HCT116 (cell line): ENCODE measurements at regions not wholly inside any gene's neighbourhood (a gene's known extent, or its start where the extent isn't known, plus 50 kb on each side); places are given as distances from the start of the nearest gene placed in this dataset.

Experiments
- CEBPB ChIP-seq: IDR thresholded peaks from 2 replicates; pipeline ENCODE4 v1.6.1; 2012; ENCODE audit warnings: low read depth
- CTCF ChIP-seq, 3 experiments: fragments of 200-600 bp in 1 of 3; sonication (generic) in 1 of 3; IDR thresholded peaks in 2 of 3; conservative IDR thresholded peaks in 1 of 3; 2 replicates each; pipeline ENCODE4 v1.5.1; 2012 to 2017; ENCODE audit warnings: low read depth in 2 of 3, low read length in 2 of 3, antibody characterized with exemption in 1 of 3, borderline replicate concordance in 1 of 3, control low read depth in 1 of 3, mild to moderate bottlenecking in 1 of 3, mixed read lengths in 1 of 3, mixed run types in 1 of 3, moderate library complexity in 1 of 3; ENCODE audit not compliant: insufficient read depth in 1 of 3
- EZH2 ChIP-seq: fragments of 200-600 bp; sonication (generic); IDR thresholded peaks from 2 replicates; pipeline ENCODE4 v1.6.1; 2017; ENCODE audit warnings: antibody characterized with exemption, mixed run types
- POLR2A ChIP-seq: IDR thresholded peaks from 2 replicates; pipeline ENCODE4 v1.7.0; 2011; ENCODE audit warnings: borderline replicate concordance; ENCODE audit not compliant: insufficient read depth, insufficient read length; ENCODE audit errors: extremely low read depth
- POLR2AphosphoS5 ChIP-seq: IDR thresholded peaks from 2 replicates; pipeline ENCODE4 v1.6.1; 2011; ENCODE audit warnings: mild to moderate bottlenecking, low read depth, low read length, moderate library complexity
- RAD21 ChIP-seq: IDR thresholded peaks from 2 replicates; pipeline ENCODE4 v1.6.1; 2012; ENCODE audit warnings: low read depth, mild to moderate bottlenecking
- SIN3A ChIP-seq: IDR thresholded peaks from 2 replicates; pipeline ENCODE4 v1.6.1; 2012; ENCODE audit warnings: low read depth
- TCF7L2 ChIP-seq: IDR thresholded peaks from 2 replicates; pipeline ENCODE4 v1.7.0; 2011; ENCODE audit warnings: borderline replicate concordance, inconsistent platforms; ENCODE audit not compliant: insufficient read depth, insufficient read length; ENCODE audit errors: extremely low read depth
- ZBTB33 ChIP-seq: IDR thresholded peaks from 2 replicates; pipeline ENCODE4 v1.6.1; 2011; ENCODE audit warnings: mild to moderate bottlenecking, low read length, moderate library complexity; ENCODE audit not compliant: insufficient replicate concordance; ENCODE audit errors: extremely low read depth
- TF ChIP-seq, protein P1 (sequence below): IDR thresholded peaks from 2 replicates; pipeline ENCODE4 v1.6.1; 2012

DNA sequence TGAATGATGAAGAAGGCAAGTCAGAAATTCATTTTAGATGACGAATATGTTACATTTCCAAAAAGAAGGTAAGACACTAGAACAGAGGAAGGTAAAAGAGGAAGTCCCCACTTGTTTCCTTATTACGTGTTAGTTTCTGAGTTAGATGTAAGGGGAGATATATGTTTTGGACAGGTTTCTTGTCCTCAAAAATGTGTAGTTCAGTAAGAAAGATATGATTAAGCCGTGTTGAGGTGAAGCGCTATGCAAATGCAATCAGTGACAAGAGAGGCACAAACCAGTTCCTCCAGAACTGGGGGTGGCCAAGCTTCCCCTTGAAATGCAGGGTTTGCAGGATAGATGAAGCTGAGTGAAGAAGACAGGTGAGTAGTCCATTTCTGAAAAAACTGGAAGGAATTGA is 293.3 kb upstream of the RUNX1 start:
- TF ChIP-seq EZH2, result no peak
- TF ChIP-seq SIN3A, result no peak
- no peak for TF ChIP-seq POLR2A
- TF ChIP-seq CTCF (IDR thresholded peaks at IDR 0.05 in 2 of 3, conservative IDR thresholded peaks at IDR 0.05 in 1 of 3; ENCODE audit: borderline replicate concordance in 1 of 3, insufficient read depth in 1 of 3, low read depth in 2 of 3, low read length in 2 of 3), result no peak
- TF ChIP-seq, protein P1, sequence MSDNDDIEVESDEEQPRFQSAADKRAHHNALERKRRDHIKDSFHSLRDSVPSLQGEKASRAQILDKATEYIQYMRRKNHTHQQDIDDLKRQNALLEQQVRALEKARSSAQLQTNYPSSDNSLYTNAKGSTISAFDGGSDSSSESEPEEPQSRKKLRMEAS, result no peak
- no peak for TF ChIP-seq TCF7L2
- TF ChIP-seq ZBTB33, result no peak
- no peak for TF ChIP-seq CEBPB
- TF ChIP-seq POLR2AphosphoS5, result no peak
- TF ChIP-seq RAD21, result no peak
